ENCODE measurements at regions not wholly inside any gene's neighbourhood (a gene's known extent, or its start where the extent isn't known, plus 50 kb on each side); places are given as distances from the start of the nearest gene placed in this dataset.

DNA sequence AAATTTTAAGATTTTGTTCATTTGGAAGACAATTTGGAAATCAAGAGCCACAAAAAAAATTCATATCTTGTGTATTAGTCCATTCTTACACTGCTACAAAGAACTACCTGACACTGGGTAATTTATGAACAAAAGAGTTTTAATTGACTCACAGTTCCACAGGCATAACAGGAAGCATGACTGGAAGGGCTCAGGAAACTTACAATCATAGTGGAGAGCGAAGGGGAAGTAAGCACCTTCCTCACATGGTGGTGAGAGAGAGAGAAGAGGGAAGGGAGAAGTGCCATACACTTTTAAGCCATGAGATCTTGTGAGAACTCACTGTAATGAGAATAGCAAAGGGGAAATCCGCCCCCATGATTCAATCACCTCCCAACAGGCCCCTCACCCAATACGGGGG is 274.4 kb downstream of the KCNN2 start:
- H3K9ac ChIP-seq (ENCODE audit: low read length), result no peak overlapping the region
- no peaks in the 10 kb centered on the region for H3K9me2 ChIP-seq (ENCODE audit: insufficient read depth)
- no TSS peak for BruUV-seq (replicated peaks)
- H3K36me3 ChIP-seq (ENCODE audit: control insufficient read depth in 1 of 2, insufficient read depth in 2 of 2, low read length in 2 of 2), result no peaks in the 10 kb centered on the region
- TF ChIP-seq, protein P1, sequence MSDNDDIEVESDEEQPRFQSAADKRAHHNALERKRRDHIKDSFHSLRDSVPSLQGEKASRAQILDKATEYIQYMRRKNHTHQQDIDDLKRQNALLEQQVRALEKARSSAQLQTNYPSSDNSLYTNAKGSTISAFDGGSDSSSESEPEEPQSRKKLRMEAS (IDR thresholded peaks at IDR 0.05), result no peak
- no peak for TF ChIP-seq SP1 (IDR thresholded peaks at IDR 0.05; ENCODE audit: low read depth)
- TF ChIP-seq POLR2AphosphoS5 (IDR thresholded peaks at IDR 0.05; ENCODE audit: low read depth, low read length), result no peak
- TF ChIP-seq, protein P2, sequence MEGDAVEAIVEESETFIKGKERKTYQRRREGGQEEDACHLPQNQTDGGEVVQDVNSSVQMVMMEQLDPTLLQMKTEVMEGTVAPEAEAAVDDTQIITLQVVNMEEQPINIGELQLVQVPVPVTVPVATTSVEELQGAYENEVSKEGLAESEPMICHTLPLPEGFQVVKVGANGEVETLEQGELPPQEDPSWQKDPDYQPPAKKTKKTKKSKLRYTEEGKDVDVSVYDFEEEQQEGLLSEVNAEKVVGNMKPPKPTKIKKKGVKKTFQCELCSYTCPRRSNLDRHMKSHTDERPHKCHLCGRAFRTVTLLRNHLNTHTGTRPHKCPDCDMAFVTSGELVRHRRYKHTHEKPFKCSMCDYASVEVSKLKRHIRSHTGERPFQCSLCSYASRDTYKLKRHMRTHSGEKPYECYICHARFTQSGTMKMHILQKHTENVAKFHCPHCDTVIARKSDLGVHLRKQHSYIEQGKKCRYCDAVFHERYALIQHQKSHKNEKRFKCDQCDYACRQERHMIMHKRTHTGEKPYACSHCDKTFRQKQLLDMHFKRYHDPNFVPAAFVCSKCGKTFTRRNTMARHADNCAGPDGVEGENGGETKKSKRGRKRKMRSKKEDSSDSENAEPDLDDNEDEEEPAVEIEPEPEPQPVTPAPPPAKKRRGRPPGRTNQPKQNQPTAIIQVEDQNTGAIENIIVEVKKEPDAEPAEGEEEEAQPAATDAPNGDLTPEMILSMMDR (IDR thresholded peaks at IDR 0.05 in 2 of 3, conservative IDR thresholded peaks at IDR 0.05 in 1 of 3; ENCODE audit: borderline replicate concordance in 1 of 3, insufficient read depth in 1 of 3, low read depth in 2 of 3, low read length in 2 of 3), result no peak
- no peak for TF ChIP-seq SIN3A (IDR thresholded peaks at IDR 0.05; ENCODE audit: low read depth)
- TF ChIP-seq, protein P3, sequence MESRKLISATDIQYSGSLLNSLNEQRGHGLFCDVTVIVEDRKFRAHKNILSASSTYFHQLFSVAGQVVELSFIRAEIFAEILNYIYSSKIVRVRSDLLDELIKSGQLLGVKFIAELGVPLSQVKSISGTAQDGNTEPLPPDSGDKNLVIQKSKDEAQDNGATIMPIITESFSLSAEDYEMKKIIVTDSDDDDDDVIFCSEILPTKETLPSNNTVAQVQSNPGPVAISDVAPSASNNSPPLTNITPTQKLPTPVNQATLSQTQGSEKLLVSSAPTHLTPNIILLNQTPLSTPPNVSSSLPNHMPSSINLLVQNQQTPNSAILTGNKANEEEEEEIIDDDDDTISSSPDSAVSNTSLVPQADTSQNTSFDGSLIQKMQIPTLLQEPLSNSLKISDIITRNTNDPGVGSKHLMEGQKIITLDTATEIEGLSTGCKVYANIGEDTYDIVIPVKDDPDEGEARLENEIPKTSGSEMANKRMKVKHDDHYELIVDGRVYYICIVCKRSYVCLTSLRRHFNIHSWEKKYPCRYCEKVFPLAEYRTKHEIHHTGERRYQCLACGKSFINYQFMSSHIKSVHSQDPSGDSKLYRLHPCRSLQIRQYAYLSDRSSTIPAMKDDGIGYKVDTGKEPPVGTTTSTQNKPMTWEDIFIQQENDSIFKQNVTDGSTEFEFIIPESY (IDR thresholded peaks at IDR 0.05; ENCODE audit: extremely low read depth, insufficient replicate concordance, low read length), result no peak
- TF ChIP-seq, protein P4, sequence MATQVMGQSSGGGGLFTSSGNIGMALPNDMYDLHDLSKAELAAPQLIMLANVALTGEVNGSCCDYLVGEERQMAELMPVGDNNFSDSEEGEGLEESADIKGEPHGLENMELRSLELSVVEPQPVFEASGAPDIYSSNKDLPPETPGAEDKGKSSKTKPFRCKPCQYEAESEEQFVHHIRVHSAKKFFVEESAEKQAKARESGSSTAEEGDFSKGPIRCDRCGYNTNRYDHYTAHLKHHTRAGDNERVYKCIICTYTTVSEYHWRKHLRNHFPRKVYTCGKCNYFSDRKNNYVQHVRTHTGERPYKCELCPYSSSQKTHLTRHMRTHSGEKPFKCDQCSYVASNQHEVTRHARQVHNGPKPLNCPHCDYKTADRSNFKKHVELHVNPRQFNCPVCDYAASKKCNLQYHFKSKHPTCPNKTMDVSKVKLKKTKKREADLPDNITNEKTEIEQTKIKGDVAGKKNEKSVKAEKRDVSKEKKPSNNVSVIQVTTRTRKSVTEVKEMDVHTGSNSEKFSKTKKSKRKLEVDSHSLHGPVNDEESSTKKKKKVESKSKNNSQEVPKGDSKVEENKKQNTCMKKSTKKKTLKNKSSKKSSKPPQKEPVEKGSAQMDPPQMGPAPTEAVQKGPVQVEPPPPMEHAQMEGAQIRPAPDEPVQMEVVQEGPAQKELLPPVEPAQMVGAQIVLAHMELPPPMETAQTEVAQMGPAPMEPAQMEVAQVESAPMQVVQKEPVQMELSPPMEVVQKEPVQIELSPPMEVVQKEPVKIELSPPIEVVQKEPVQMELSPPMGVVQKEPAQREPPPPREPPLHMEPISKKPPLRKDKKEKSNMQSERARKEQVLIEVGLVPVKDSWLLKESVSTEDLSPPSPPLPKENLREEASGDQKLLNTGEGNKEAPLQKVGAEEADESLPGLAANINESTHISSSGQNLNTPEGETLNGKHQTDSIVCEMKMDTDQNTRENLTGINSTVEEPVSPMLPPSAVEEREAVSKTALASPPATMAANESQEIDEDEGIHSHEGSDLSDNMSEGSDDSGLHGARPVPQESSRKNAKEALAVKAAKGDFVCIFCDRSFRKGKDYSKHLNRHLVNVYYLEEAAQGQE (IDR thresholded peaks at IDR 0.05; ENCODE audit: low read depth), result no peak
- TF ChIP-seq RAD21 (IDR thresholded peaks at IDR 0.05; ENCODE audit: low read depth), result no peak
- TF ChIP-seq EZH2phosphoT487 (IDR thresholded peaks at IDR 0.05; ENCODE audit: borderline replicate concordance), result no peak
- no peak for TF ChIP-seq POLR2A (IDR thresholded peaks at IDR 0.05; ENCODE audit: borderline replicate concordance, extremely low read depth, insufficient read depth, insufficient read length)
- TF ChIP-seq JUND (IDR thresholded peaks at IDR 0.05), result no peak
- no peak for TF ChIP-seq YY1 (IDR thresholded peaks at IDR 0.05; ENCODE audit: extremely low read depth, insufficient replicate concordance, low read depth, low read length)
- TF ChIP-seq SRF (IDR thresholded peaks at IDR 0.05; ENCODE audit: low read depth), result no peak
- TF ChIP-seq CBX3 (IDR thresholded peaks at IDR 0.05; ENCODE audit: low read depth), result no peak
- no peak for TF ChIP-seq FOSL1 (IDR thresholded peaks at IDR 0.05; ENCODE audit: low read depth)
- no peak for TF ChIP-seq ZFX (IDR thresholded peaks at IDR 0.05)
- TF ChIP-seq TCF7L2 (IDR thresholded peaks at IDR 0.05; ENCODE audit: borderline replicate concordance, extremely low read depth, insufficient read depth, insufficient read length), result no peak
- no peak for TF ChIP-seq CEBPB (IDR thresholded peaks at IDR 0.05; ENCODE audit: low read depth)
- TF ChIP-seq, protein P5, sequence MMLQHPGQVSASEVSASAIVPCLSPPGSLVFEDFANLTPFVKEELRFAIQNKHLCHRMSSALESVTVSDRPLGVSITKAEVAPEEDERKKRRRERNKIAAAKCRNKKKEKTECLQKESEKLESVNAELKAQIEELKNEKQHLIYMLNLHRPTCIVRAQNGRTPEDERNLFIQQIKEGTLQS (IDR thresholded peaks at IDR 0.05), result no peak
- RAD21 ChIA-PET (ENCODE audit: low non-redundant PET in 1 of 2, low total read pairs in 2 of 2, uncharacterized antibody in 2 of 2, unreplicated experiment in 2 of 2), result no interaction called here
- POLR2A ChIA-PET, result no interaction called here
- H3K27me3 ChIP-seq (ENCODE audit: insufficient read depth, low read length), result no peaks in the 10 kb centered on the region
- no peak overlapping the region for H3K27ac ChIP-seq (ENCODE audit: low read depth, low read length)
- H3K4me2 ChIP-seq (ENCODE audit: low read length), result no peak overlapping the region
- H3K4me1 ChIP-seq (ENCODE audit: control insufficient read depth in 1 of 2, insufficient read depth in 2 of 2, low read length in 2 of 2), result no peaks in the 10 kb centered on the region
- CTCF ChIA-PET, result no interaction called here
- no peak overlapping the region for H3K4me3 ChIP-seq (replicated peaks in 1 of 2; ENCODE audit: low read depth in 1 of 2, low read length in 2 of 2)
- H3K9me3 ChIP-seq (ENCODE audit: control insufficient read depth in 1 of 2, insufficient read depth in 1 of 2, low read depth in 1 of 2, low read length in 2 of 2), result no peaks in the 10 kb centered on the region
- ATAC-seq (no peak), DNase-seq (ENCODE audit: low read depth, low spot score) (no peak)
- no peaks in the 10 kb centered on the region for H4K20me1 ChIP-seq (ENCODE audit: insufficient read depth)
- no peaks in the 10 kb centered on the region for H3K79me2 ChIP-seq (ENCODE audit: insufficient read depth, low read length)
- intact Hi-C loops (cut with micrococcal nuclease), result no loop called here
- H2AFZ ChIP-seq (ENCODE audit: low read depth, low read length, poor library complexity, severe bottlenecking), result no peak overlapping the region
